ENCODE measurements at regions not wholly inside any gene's neighbourhood (a gene's known extent, or its start where the extent isn't known, plus 50 kb on each side); places are given as distances from the start of the nearest gene placed in this dataset.

DNA sequence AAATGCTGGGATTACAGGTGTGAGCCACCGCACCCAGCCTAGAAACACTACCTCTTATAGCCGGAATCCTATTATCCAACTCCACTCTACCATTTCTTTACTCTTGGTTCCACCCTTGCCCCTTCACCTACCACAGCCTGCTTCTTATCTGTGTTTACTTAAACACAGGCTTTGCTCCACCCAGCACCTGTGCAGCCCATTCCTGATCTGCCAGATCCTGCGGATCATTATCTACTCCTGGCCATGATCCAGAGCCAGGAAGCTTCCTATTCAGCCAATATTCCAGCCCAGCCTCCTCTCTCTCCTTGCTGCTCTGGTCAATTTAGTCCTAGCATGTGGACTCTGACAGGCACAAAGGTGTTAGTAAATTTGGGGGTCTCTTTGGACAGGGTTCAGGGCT lies 98.8 kb upstream of the MED13 start (continued):
- no peak for TF ChIP-seq NCOR1 (IDR thresholded peaks at IDR 0.05; ENCODE audit: borderline replicate concordance, low read length)
- TF ChIP-seq MIER3 (CRISPR knock-in tag; IDR thresholded peaks at IDR 0.05; ENCODE audit: borderline replicate concordance): no peak
- no peak for TF ChIP-seq ZNF768 (CRISPR knock-in tag; IDR thresholded peaks at IDR 0.05)
- no peak for TF ChIP-seq SMC3 (IDR thresholded peaks at IDR 0.05; ENCODE audit: low read length)
- no peak for TF ChIP-seq SNAPC2 (CRISPR knock-in tag; IDR thresholded peaks at IDR 0.05)
- TF ChIP-seq IKZF1 (IDR thresholded peaks at IDR 0.05): no peak
- TF ChIP-seq, protein P1, sequence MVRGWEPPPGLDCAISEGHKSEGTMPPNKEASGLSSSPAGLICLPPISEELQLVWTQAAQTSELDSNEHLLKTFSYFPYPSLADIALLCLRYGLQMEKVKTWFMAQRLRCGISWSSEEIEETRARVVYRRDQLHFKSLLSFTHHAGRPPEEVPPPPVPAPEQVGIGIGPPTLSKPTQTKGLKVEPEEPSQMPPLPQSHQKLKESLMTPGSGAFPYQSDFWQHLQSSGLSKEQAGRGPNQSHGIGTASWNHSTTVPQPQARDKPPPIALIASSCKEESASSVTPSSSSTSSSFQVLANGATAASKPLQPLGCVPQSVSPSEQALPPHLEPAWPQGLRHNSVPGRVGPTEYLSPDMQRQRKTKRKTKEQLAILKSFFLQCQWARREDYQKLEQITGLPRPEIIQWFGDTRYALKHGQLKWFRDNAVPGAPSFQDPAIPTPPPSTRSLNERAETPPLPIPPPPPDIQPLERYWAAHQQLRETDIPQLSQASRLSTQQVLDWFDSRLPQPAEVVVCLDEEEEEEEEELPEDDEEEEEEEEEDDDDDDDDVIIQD (CRISPR knock-in tag; IDR thresholded peaks at IDR 0.05; ENCODE audit: low read depth): no peak
- TF ChIP-seq, protein P2, sequence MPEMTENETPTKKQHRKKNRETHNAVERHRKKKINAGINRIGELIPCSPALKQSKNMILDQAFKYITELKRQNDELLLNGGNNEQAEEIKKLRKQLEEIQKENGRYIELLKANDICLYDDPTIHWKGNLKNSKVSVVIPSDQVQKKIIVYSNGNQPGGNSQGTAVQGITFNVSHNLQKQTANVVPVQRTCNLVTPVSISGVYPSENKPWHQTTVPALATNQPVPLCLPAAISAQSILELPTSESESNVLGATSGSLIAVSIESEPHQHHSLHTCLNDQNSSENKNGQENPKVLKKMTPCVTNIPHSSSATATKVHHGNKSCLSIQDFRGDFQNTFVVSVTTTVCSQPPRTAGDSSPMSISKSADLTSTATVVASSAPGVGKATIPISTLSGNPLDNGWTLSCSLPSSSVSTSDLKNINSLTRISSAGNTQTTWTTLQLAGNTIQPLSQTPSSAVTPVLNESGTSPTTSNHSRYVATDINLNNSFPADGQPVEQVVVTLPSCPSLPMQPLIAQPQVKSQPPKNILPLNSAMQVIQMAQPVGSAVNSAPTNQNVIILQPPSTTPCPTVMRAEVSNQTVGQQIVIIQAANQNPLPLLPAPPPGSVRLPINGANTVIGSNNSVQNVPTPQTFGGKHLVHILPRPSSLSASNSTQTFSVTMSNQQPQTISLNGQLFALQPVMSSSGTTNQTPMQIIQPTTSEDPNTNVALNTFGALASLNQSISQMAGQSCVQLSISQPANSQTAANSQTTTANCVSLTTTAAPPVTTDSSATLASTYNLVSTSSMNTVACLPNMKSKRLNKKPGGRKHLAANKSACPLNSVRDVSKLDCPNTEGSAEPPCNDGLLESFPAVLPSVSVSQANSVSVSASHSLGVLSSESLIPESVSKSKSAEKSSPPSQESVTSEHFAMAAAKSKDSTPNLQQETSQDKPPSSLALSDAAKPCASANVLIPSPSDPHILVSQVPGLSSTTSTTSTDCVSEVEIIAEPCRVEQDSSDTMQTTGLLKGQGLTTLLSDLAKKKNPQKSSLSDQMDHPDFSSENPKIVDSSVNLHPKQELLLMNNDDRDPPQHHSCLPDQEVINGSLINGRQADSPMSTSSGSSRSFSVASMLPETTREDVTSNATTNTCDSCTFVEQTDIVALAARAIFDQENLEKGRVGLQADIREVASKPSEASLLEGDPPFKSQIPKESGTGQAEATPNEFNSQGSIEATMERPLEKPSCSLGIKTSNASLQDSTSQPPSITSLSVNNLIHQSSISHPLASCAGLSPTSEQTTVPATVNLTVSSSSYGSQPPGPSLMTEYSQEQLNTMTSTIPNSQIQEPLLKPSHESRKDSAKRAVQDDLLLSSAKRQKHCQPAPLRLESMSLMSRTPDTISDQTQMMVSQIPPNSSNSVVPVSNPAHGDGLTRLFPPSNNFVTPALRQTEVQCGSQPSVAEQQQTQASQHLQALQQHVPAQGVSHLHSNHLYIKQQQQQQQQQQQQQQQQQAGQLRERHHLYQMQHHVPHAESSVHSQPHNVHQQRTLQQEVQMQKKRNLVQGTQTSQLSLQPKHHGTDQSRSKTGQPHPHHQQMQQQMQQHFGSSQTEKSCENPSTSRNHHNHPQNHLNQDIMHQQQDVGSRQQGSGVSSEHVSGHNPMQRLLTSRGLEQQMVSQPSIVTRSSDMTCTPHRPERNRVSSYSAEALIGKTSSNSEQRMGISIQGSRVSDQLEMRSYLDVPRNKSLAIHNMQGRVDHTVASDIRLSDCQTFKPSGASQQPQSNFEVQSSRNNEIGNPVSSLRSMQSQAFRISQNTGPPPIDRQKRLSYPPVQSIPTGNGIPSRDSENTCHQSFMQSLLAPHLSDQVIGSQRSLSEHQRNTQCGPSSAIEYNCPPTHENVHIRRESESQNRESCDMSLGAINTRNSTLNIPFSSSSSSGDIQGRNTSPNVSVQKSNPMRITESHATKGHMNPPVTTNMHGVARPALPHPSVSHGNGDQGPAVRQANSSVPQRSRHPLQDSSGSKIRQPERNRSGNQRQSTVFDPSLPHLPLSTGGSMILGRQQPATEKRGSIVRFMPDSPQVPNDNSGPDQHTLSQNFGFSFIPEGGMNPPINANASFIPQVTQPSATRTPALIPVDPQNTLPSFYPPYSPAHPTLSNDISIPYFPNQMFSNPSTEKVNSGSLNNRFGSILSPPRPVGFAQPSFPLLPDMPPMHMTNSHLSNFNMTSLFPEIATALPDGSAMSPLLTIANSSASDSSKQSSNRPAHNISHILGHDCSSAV (CRISPR knock-in tag; IDR thresholded peaks at IDR 0.05; ENCODE audit: borderline replicate concordance): no peak
- no peak for TF ChIP-seq CAMTA2 (CRISPR knock-in tag; IDR thresholded peaks at IDR 0.05; ENCODE audit: borderline replicate concordance)
- TF ChIP-seq, protein P3, sequence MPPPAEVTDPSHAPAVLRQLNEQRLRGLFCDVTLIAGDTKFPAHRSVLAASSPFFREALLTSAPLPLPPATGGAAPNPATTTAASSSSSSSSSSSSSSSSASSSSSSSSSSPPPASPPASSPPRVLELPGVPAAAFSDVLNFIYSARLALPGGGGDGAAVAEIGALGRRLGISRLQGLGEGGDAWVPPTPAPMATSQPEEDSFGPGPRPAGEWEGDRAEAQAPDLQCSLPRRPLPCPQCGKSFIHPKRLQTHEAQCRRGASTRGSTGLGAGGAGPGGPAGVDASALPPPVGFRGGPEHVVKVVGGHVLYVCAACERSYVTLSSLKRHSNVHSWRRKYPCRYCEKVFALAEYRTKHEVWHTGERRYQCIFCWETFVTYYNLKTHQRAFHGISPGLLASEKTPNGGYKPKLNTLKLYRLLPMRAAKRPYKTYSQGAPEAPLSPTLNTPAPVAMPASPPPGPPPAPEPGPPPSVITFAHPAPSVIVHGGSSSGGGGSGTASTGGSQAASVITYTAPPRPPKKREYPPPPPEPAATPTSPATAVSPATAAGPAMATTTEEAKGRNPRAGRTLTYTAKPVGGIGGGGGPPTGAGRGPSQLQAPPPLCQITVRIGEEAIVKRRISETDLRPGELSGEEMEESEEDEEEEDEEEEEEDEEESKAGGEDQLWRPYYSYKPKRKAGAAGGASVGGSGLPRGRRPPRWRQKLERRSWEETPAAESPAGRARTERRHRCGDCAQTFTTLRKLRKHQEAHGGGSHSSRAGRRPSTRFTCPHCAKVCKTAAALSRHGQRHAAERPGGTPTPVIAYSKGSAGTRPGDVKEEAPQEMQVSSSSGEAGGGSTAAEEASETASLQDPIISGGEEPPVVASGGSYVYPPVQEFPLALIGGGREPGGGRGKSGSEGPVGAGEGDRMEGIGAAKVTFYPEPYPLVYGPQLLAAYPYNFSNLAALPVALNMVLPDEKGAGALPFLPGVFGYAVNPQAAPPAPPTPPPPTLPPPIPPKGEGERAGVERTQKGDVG (CRISPR knock-in tag; IDR thresholded peaks at IDR 0.05; ENCODE audit: borderline replicate concordance): no peak
- TF ChIP-seq, protein P4, sequence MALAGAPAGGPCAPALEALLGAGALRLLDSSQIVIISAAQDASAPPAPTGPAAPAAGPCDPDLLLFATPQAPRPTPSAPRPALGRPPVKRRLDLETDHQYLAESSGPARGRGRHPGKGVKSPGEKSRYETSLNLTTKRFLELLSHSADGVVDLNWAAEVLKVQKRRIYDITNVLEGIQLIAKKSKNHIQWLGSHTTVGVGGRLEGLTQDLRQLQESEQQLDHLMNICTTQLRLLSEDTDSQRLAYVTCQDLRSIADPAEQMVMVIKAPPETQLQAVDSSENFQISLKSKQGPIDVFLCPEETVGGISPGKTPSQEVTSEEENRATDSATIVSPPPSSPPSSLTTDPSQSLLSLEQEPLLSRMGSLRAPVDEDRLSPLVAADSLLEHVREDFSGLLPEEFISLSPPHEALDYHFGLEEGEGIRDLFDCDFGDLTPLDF (CRISPR knock-in tag; IDR thresholded peaks at IDR 0.05): no peak
- TF ChIP-seq AGO2 (optimal IDR thresholded peaks at IDR 0.05; ENCODE audit: low read depth, low read length): no peak
- no peak for TF ChIP-seq ZBTB7A (CRISPR knock-in tag; IDR thresholded peaks at IDR 0.05)

All from HepG2 (cell line).